Fibroblast of the aortic adventitia (primary cell): ENCODE measurements at regions not wholly inside any gene's neighbourhood (a gene's known extent, or its start where the extent isn't known, plus 50 kb on each side); places are given as distances from the start of the nearest gene placed in this dataset.

ENCODE experiments used
- DNase-seq: peaks from one replicate; pipeline ENCODE4 v3.0.0-alpha.2; 2010; ENCODE audit warnings: low read depth
- H3K4me3 ChIP-seq: 2 replicates; pipeline ENCODE4 v1.5.1; 2011; ENCODE audit warnings: low read depth, mild to moderate bottlenecking, control low read depth, low read length, moderate library complexity
- CTCF ChIP-seq: IDR thresholded peaks from 2 replicates; pipeline ENCODE4 v1.5.1; 2011; ENCODE audit warnings: mild to moderate bottlenecking, low read length, control low read depth, inconsistent platforms; ENCODE audit not compliant: insufficient read depth

- DNase-seq = no peak
- H3K4me3 ChIP-seq = no peak overlapping the region
- TF ChIP-seq CTCF = no peak
These were observed 680.2 kb upstream of the LRRTM4 start for GRCh38 chr2:78202366-78202765.

- no peak for DNase-seq
- no peak overlapping the region for H3K4me3 ChIP-seq
- no peak for TF ChIP-seq CTCF
These were observed 681.0 kb upstream of the LRRTM4 start for GRCh38 chr2:78202986-78203670.

- no peak for DNase-seq
- TF ChIP-seq CTCF = no peak
- H3K4me3 ChIP-seq = no peak overlapping the region
These were observed 695.9 kb upstream of the LRRTM4 start for GRCh38 chr2:78218066-78218465.

- H3K4me3 ChIP-seq = no peak overlapping the region
- no peak for DNase-seq
- no peak for TF ChIP-seq CTCF
These were observed 715.5 kb upstream of the LRRTM4 start for GRCh38 chr2:78237704-78238103.

GRCh38 chr2:78245394-78246135 lies 723.4 kb upstream of the LRRTM4 start:
- TF ChIP-seq CTCF = no peak
- no peak for DNase-seq
- no peak overlapping the region for H3K4me3 ChIP-seq

- DNase-seq = no peak
These were observed 729.5 kb upstream of the LRRTM4 start for GRCh38 chr2:78251708-78252107.

More at GRCh38 chr2:78251708-78252107, 729.5 kb upstream of the LRRTM4 start:
- no peak overlapping the region for H3K4me3 ChIP-seq
- TF ChIP-seq CTCF = no peak
